Esophagus muscularis mucosa (tissue), 3 donors: ENCODE measurements at regions not wholly inside any gene's neighbourhood (a gene's known extent, or its start where the extent isn't known, plus 50 kb on each side); places are given as distances from the start of the nearest gene placed in this dataset.

ENCODE experiments used
- CTCF ChIP-seq, 3 experiments: fragments of 200-600 bp in 2 of 3; fragments of 450-650 bp in 1 of 3; sonication (generic) in 2 of 3; IDR thresholded peaks; one replicate each; pipeline ENCODE4 v1.5.1; 2017 to 2019; ENCODE audit warnings: antibody characterized with exemption in 3 of 3, mild to moderate bottlenecking in 2 of 3, moderate library complexity in 1 of 3
- EP300 ChIP-seq: sonication (generic); formaldehyde crosslinking; IDR thresholded peaks from one replicate; pipeline ENCODE4 v1.6.1; 2017; ENCODE audit warnings: antibody characterized with exemption

- no peak for TF ChIP-seq CTCF (IDR thresholded peaks at IDR 0.05)
- TF ChIP-seq EP300 = no peak
Measured at GRCh38 chr18:41693008-41693407, 262.0 kb upstream of the PIK3C3 start.
